Activated CD4-positive, CD25-positive, alpha-beta regulatory T cell treated with anti-CD3 and anti-CD28 coated beads, Interleukin-2, amount 50 U/mL, for 16 hours (primary cell): ENCODE measurements at regions not wholly inside any gene's neighbourhood (a gene's known extent, or its start where the extent isn't known, plus 50 kb on each side); places are given as distances from the start of the nearest gene placed in this dataset.
"Not testable (repeated sequence)": the region's sequence is repeated elsewhere in the genome, so short reads cannot be mapped to it uniquely, and the experiment has no call there.

Experiments
- DNase-seq: peaks from one replicate; pipeline ENCODE4 v3.0.0-alpha.2; 2020; ENCODE audit warnings: low read depth, low spot score

DNA sequence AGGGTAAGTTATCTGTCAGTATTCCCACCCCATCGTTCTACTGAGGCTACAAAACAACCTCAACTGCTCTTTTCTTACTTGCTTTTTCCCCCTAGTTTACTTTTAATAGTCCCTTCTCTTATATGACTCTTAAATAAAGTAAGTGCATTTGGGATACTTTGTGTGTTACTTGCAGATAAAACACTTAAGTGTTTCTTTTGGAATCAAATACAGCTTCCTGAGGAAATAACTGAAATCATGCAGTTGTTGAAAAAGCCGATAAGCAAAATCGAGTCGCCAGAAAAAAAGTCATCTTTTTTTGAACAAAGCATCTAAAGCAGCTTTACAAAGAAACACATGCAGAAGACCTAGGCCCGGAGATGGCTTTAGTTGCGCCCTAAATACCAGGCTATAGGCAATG, 53.5 kb upstream of the EPB41L4A start:
- no peak for DNase-seq

DNA sequence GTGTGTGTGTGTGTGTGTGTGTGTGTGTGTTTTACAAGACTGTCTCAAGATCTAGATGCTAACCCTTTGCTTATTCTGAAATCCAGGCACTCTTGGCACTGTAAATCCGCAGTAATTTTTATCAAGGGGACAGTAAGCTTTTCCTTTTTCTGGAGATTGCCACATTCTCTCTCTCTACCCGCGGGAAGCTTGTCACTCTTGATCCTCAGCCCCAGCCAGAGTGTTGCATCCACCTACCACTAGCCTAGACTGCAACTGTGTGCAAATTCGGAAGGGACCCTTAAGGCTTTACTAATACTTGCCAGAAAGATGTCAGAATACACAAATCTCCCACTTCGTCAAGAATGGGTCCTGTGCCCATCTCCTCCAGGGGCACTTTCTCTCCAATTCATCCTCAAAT, 54.9 kb upstream of the EPB41L4A start:
- no peak for DNase-seq

DNA sequence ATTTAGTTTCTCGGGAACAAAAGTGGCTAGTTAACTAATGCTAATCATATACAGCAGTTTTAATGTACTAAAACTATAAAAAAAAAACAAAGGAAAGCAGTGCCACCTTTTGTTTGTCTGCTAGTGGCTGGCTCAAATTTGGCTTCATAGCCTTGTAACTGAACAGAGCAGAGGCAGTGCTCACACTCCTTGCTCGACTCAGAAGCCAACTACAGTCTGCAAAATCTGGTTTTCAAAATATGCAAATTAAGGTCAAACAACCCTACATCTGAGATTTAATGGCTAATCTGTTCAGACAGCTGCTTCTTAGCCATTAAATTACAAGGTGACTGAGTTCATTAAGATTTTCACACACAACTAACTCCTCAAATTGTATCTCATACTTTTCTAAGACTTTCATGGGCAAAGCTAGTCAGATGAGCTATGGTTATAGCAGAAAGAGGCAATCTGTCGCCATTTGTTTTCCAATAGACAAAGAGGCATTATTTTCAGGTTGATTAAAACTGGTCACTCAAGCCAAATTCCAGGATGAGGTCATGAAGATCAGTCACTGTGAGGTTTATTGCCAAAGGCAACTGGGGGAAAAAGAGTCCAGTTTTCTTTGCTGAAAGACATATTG, 56.8 kb upstream of the EPB41L4A start:
- DNase-seq: no peak

DNA sequence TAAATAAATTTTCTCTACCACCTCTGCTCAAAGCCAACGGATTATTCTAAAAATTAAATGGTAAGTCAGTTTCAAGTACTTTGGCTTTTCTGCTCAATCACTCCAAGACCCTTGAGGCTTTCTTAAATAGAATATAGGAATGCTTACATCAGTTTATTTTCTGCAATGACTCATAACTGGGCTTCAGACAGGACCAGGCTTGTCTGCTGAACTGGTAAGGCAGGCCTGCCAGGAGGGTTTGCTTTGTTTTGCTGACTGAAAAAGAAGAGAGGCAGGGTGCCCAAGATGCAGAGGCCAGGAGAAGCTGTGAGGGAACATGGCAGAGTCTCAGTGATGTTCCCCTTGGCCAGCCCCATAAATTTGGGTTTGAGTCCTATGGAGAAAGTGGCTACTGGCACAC, 60.3 kb upstream of the EPB41L4A start:
- DNase-seq: no peak

DNA sequence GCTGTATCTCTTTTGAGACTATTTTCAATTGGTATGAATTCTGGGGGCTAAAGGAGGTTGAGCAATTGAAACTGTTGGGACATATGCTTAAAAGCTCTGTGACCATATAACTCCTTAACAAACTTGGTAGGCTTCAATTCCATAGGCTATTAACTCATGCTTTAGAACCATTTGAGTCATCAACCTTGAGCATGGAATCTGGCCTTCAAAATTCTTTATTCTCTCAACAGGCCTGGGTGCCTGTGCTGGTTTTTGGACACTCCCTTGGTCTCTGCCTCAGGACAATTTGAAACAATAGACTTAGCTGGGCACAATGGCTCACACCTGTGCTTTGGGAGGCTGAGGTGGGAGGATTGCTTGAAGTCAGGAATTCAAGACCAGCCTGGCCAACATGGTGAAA, 61.4 kb upstream of the EPB41L4A start:
- no peak for DNase-seq

DNA sequence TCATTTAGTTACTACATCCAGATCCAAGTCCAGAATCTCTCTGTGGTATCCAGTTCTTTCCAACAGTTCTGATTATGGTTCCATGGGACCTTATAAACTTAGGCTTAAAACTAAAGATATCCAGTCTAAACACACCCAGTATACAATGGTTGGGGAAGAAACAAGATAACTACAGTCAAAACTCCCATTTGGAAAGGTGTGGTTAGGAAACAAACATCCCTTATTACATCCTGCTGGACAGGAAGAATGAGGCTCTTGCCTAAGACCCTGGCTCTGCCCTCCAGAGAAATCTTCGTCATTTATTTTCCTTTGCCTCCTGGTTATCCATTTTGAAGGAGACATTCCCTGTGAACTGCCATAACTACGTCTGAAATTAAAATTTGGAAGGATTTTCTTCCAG, 64.6 kb upstream of the EPB41L4A start:
- DNase-seq: no peak

DNA sequence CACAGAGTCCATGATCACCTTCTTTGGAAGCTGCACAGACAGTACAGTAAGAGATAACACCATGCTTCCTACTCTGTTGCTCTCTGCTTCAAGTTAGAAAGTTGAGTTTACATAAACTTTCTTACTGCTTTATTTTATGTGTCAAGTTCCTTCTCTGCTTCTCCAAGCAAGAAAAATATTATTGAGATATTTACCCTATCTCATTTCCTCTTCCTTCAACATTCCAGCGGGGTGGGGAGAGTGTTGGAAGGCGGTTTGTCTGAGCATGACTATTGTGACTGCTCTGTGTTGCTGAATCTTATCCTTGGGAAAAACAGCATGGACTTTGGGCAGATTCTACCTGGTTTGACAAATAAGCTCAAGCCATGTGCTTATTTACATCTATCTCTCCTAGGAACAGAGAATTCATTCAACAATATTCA, 66.9 kb upstream of the EPB41L4A start:
- no peak for DNase-seq

DNA sequence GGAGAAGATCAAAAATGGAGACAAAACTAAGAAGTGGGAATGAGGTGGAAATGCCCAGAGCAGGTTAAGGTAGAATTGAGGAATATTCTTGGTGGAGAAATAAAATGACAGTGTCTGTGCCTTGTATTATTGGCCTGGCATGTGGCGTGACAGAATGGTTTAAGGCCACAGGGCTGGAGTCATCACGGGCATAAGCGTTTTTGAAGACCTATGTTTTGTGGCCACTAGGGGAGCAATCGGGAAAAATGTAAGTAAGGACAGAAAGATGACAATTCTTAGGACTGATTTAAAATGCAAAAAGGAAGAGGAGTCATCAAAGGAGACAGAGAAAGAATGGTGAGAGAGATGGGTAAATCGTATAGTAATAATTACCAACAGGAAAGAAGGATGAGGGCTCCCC, 72.2 kb upstream of the EPB41L4A start:
- no peak for DNase-seq

DNA sequence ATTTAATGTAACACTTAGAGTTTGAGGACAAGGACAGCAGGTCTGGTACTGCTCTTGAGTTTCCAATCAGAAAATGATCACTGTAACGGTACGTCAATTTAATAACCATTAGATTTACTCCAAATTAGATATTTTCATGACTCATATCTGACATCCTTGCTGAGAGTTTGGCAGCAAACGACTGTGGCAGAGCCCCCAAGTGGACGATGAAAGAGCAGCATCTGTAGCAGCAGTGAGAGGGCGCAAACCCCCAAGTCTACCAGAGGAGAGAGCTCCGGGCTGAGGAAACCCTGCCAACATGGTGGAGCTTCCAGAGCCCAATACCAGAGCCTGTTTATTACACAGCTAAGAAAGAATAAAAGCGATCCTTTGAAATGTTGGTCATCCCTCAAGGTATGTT, 73.2 kb upstream of the EPB41L4A start:
- DNase-seq: no peak

DNA sequence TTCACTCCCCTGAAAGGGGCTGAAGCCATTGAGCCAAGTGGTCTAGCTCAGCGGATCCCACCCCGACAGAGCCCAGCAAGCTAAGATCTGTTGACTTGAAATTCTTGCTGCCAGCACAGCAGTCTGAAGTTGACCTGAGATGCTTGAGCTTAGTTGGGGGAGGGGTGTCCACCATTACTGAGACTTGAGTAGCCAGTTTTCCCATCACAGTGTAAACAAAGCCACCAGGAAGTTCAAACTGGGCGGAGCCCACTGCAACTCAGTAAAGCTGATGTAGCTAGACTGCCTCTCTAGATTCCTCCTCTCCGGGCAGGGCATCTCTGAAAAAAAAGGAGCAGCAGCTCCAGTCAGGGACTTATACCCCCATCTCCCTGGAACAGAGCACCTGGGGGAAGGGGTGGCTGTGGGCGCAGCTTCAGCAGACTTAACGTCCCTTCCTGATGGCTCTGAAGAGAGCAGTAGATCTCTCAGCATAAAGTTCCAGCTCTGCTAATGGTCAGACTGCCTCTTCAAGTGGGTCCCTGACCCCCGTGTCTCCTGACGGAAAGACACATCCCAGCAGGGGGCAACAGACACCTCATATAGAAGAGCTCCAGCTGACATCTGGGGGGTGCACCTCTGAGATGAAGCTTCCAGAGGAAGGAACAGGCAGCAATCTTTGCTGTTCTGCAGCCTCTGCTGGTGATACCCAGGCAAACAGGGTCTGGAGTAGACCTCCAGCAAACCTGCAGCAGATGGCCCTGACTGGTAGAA, 84.8 kb upstream of the EPB41L4A start:
- not testable (repeated sequence) for DNase-seq

DNA sequence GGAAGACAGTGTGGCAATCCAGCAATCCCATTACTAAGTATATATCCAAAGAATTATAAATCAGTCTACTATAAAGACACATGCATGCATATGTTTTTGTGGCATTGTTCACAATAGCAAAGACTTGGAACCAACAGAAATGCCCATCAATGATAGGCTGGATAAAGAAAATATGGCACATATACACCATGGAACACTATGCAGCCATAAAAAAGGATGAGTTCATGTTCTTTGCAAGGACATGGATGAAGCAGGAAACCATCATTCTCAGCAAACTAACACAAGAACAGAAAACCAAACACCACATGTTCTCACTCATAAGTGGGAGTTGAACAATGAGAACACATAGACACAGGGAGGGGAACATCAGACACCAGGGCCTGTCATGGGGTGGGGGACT, 90.0 kb upstream of the EPB41L4A start:
- DNase-seq: not testable (repeated sequence)

DNA sequence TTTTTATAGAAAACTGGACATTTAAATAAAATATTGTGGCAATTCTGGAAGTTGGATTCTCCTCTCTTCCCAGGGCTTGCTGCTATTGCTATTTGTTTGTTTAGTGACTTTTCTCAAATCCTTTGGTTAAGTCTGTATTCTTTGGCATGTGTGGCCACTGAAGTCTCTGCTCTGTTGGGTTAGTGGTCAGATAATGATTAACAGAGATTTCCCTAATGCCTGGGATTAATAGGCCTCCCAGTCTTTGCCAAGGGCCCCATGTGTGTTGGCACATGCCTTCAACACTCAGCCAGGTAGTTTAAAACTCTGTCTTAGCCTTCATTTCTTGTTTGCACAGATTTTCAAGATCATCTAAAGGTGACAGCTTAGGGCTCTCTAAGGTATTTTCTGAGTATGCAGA, 92.8 kb upstream of the EPB41L4A start:
- no peak for DNase-seq

DNA sequence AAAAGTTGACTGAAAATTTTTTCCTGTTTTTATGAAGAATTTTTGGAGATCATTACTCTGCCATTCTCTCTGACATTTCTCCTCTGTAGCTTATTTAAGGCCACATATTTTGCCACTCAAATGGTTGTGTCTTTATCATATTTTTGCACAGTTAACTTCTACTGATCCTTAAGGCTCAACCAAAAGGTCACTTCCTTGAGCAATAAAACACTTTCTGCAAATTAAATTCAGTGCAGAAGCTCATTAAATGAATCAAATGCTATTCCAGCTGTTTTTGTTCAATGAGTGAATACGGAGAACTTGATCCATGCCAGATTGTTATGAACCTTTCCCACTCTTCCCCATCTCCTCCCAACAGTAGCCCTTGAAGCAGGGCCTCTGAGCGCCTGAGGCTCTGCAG, 93.8 kb upstream of the EPB41L4A start:
- no peak for DNase-seq

DNA sequence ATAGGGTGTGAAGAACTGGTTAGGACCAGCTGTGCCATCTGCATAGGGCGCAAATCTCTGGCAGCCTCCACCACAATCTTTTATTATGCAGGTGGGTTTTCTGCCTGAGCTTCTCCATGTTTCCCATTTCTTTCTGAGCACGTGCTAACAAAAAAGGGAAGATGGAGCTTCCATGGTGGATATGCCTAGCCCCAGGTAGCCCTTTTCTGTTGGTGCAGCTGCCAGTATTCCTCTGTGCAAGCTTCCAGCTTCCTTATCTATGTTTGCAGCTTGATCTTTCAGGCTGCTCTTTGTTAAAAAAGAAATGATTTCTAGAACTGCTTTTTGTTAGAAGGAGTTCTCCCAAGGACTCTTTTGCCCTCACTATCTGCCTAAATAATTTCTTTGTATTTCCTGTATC, 95.0 kb upstream of the EPB41L4A start:
- DNase-seq: no peak

DNA sequence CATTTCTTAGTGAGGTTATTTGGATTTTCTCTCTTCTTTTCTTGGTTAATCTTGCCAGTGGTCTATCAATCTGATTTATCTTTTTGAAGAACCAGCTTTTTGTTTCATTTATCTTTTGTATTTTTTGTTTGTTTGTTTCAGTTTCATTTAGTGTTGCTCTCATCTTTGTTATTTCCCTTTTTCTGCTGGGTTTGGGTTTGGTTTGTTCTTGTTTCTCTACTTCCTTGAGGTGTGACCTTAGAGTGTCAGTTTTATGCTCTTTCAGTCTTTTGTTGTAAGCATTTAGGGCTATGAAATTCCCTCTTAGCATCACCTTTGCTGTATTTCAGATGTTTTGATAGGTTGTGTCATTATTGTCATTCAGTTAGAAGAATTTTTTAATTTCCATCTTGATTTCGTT, 101.4 kb upstream of the EPB41L4A start:
- not testable (repeated sequence) for DNase-seq

DNA sequence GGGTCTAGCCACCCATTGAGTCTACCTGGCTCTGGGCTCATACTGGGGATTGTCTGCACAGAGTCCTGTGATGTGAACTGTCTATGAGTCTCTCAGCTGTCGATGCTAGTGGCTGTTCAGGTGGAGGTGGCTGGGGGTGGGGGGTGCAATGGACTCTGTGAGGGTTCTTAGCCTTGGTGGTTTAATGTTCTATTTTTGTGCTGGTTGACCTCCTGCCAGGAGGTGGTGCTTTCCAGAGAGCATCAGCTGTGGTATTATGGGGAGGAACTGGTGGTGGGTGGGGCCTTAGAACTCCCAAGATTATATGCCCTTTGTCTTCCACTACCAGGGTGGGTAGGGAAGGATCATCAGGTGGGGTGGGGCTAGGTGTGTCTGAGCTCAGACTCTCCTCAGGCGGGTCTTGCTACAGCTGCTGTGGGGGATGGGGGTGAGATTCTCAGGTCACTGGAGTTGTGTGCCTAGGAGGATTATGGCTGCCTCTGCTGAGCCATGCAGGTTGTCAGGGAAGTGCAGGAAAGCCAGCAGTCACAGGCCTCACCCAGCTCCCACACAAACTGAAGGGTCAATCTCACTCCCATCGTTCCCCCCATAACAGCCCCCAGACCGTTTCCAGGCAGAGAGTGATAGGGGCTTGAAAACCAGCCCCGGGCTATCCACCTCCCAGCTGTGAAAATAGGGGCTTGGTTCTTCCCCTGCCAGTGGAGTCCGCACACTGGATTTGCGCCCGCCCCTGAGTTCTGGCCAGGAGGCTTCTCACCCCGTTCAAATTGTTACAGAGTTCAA, 104.0 kb upstream of the EPB41L4A start:
- DNase-seq: not testable (repeated sequence)

DNA sequence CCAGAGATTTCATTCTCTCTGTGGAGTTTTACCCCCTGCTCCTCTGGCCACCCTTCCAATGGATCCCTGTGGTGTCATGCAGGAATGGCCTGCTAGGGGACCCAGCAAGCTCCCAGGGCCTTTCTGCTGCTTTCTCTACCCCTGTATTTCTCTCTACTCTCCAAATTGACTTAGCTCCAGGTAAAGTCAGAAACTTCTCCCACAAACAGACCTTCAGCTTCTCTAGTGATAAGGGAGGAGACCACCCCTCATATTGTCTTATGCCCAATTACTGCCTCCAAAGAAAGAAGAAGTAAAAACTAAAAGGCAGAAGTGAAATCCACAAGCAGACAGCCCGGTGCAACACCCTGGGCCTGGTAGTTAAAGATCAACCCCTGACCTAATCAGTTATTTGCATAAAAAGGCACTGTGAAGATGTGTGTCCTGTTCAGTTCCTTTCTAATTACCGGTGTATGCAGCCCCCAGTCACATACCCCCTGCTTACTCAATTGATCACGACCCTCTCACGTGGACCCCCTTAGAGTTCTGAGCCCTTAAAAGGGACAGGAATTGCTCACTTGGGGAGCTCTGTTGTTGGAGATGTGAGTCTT, 104.7 kb upstream of the EPB41L4A start:
- not testable (repeated sequence) for DNase-seq

DNA sequence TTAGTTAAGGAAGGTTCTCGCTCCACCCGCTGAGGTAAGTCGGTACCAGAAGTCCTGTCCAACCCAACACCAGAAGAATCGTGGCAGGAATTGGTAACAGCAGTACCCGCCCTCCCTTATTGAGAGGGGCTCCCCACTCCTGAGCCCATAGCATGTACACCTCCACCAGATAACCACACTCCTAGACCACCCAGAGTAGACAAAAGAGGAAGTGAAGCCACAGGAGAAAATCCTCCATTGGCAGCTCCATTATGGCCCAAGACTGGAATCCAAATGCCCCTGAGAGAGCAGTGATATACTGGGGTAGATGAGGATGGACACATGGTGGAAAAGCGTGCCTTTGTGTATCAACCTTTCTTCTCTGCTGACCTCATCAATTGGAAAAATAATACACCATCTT, 106.1 kb upstream of the EPB41L4A start:
- DNase-seq: no peak

DNA sequence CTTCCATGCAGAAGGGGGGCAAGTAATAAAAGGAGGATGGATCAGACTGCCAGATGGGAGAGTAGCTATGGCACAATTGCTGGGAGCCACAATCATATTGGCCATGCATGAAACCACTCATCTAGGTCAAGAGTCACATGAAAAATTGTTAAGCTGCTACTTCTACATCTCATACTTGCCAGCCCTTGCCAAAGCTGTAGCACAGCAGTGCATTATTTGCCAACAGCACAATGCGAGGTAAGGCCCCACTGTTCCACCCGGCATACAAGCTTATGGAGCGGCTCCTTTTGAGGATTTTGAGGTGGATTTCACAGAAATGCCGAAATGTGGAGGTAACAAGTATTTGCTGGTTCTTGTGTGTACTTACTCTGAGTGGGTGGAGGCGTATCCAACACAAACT, 109.9 kb upstream of the EPB41L4A start:
- DNase-seq: no peak

DNA sequence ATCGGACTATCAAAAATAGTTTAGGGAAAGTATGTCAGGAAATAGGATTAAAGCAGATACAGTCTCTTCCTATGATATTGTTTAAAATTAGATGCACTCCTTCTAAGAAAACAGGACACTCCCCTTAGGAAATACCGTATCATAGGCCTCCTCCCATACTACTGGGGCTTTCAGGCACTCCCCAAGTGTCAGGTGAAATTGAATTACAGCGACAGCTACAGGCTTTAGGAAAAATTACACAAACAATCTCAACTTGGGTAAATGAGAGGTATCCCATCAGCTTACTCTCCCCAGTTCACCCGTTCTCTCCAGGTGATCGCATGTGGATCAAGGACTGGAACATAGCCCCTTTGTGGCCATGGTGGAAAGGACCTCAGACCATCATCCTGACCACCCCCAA, 110.4 kb upstream of the EPB41L4A start:
- DNase-seq: no peak

DNA sequence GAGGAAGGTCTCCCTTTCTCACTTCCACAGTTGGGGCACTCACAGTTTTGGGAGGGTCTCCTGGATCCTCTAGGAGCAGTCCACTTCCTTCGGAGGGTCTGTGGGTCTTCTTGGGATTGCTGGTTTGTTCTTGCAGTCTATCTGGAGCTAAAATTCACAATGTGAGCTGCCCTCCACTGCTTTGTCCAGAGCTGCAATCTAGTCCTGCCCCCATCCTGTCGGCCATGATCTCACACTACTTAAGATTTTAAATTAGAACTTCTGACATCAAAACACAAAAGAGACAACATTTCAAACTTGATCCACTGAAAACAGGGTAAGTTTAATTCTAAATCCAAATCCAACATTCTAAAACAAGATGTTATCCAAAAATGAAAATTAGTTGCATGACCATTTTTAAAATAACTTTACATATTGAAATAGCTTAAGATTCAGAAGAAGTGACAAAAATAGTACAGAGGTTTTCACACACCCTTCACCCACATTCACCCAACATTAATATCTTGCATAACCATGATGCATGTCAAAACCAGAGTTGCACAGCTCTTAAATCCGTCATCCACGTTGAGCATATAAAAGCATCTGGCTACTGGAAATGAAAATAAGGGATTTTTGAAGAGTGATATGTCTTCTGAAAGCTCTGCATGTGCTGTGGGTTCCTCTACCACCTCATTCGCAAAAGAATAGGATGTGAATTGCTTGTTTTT, 113.7 kb upstream of the EPB41L4A start:
- DNase-seq: no peak

DNA sequence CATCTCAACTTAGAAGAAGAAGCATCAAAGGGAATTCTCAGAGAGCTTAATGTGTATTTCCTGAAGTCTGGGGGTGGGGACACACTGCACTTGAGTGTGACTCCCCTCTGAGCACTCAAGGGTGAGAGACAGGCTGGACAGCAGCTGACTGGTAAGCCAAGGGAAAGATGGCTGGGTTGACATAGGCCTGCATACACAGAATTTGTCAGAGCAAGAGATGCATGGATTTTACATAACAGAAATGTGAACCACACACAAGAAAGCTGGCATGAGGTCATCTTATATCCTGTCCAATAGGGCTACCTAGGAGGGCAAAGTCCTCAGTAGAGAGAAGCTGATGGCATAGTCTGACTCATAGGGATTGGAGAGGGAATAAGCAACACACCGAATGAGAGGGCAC, 114.3 kb upstream of the EPB41L4A start:
- no peak for DNase-seq
